SK-N-SH (cell line): ENCODE measurements at regions not wholly inside any gene's neighbourhood (a gene's known extent, or its start where the extent isn't known, plus 50 kb on each side); places are given as distances from the start of the nearest gene placed in this dataset.

Experiments
- CTCF ChIA-PET: fragments of 300-600, 350-600 bp; formaldehyde crosslinking; extraction: SDS; loops from one replicate; lab custom pipeline; 2021; lab: Yijun Ruan, JAX
- POLR2A ChIA-PET: fragments of 350-600 bp; sonication (Branson Sonifier 250); formaldehyde crosslinking; extraction: SDS; loops from one replicate; lab custom pipeline; 2020; ENCODE audit warnings: antibody characterized with exemption, inconsistent platforms; lab: Yijun Ruan, JAX
- DNase-seq: peaks from one replicate; pipeline ENCODE4 v3.0.0; 2012
- H2AFZ ChIP-seq: fragments of 200-600 bp; sonication (generic); 2 replicates; pipeline ENCODE4 v1.8.1; 2016; ENCODE audit warnings: antibody characterized with exemption, mild to moderate bottlenecking, low read depth
- H3F3A ChIP-seq: fragments of 200-600 bp; sonication (generic); replicated peaks from 2 replicates; pipeline ENCODE3; 2016; ENCODE audit warnings: antibody characterized with exemption, mild to moderate bottlenecking; ENCODE audit not compliant: insufficient read depth
- H3K27ac ChIP-seq, 2 experiments: fragments of 200-500 bp in 1 of 2; fragments of 200-600 bp in 1 of 2; sonication (Bioruptor generic) in 1 of 2; sonication (generic), shearing (Covaris generic) in 1 of 2; 2 replicates each; pipeline versions ENCODE4 v1.5.1 to v1.6.1; 2014 to 2016; ENCODE audit warnings: low read depth in 2 of 2, inconsistent platforms in 1 of 2, low read length in 1 of 2, mild to moderate bottlenecking in 1 of 2, mixed read lengths in 1 of 2
- H3K27me3 ChIP-seq: fragments of 200-600 bp; sonication (generic), shearing (Covaris generic); 2 replicates; pipeline ENCODE4 v1.6.1; 2016; ENCODE audit warnings: mixed run types; ENCODE audit not compliant: insufficient read depth
- H3K36me3 ChIP-seq, 2 experiments: fragments of 200-500 bp in 1 of 2; fragments of 200-600 bp in 1 of 2; sonication (Bioruptor generic) in 1 of 2; sonication (generic) in 1 of 2; replicated peaks in 1 of 2; 2 replicates each; pipeline versions ENCODE3 to v1.5.1; 2014 to 2016; ENCODE audit warnings: low read length in 1 of 2, mild to moderate bottlenecking in 1 of 2; ENCODE audit not compliant: insufficient read depth in 2 of 2, control insufficient read depth in 1 of 2
- H3K4me1 ChIP-seq, 2 experiments: fragments of 200-500 bp in 1 of 2; fragments of 200-600 bp in 1 of 2; sonication (Bioruptor generic) in 1 of 2; sonication (generic), shearing (Covaris generic) in 1 of 2; 2 replicates each; pipeline versions ENCODE4 v1.5.1 to v1.6.1; 2014 to 2016; ENCODE audit warnings: low read depth in 1 of 2, low read length in 1 of 2, mixed run types in 1 of 2; ENCODE audit not compliant: insufficient read depth in 2 of 2, control insufficient read depth in 1 of 2
- H3K4me2 ChIP-seq: fragments of 200-600 bp; sonication (generic), shearing (Covaris generic); 2 replicates; pipeline ENCODE4 v1.6.1; 2017; ENCODE audit warnings: mixed run types
- H3K4me3 ChIP-seq, 2 experiments: fragments of 200-500 bp in 1 of 2; fragments of 200-600 bp in 1 of 2; sonication (Bioruptor generic) in 1 of 2; sonication (generic), shearing (Covaris generic) in 1 of 2; 2 replicates each; pipeline versions ENCODE4 v1.5.1 to v1.8.1; 2014 to 2016; ENCODE audit warnings: low read depth in 2 of 2, inconsistent platforms in 1 of 2, low read length in 1 of 2, mild to moderate bottlenecking in 1 of 2, mixed read lengths in 1 of 2, moderate library complexity in 1 of 2
- H3K79me2 ChIP-seq: fragments of 200-600 bp; sonication (generic); 2 replicates; pipeline ENCODE4 v1.8.1; 2017; ENCODE audit warnings: mild to moderate bottlenecking; ENCODE audit not compliant: insufficient read depth
- H3K9ac ChIP-seq: fragments of 200-600 bp; sonication (generic); 2 replicates; pipeline ENCODE4 v1.6.1; 2017; ENCODE audit warnings: mixed run types
- H3K9me2 ChIP-seq: fragments of 200-600 bp; sonication (generic); 2 replicates; pipeline ENCODE4 v1.6.1; 2017; ENCODE audit warnings: mixed run types
- H3K9me3 ChIP-seq: fragments of 200-600 bp; sonication (generic); 2 replicates; pipeline ENCODE4 v1.6.1; 2017; ENCODE audit warnings: mixed run types, mild to moderate bottlenecking, moderate library complexity
- H4K20me1 ChIP-seq: fragments of 200-600 bp; sonication (generic); 2 replicates; pipeline ENCODE4 v1.6.1; 2017; ENCODE audit warnings: mild to moderate bottlenecking, mixed run types; ENCODE audit not compliant: insufficient read depth
- CTCF ChIP-seq: fragments of 200-600 bp; sonication (generic); IDR thresholded peaks from 2 replicates; pipeline ENCODE4 v1.6.1; 2017; ENCODE audit warnings: antibody characterized with exemption, mild to moderate bottlenecking, moderate library complexity
- EP300 ChIP-seq, 2 experiments: IDR thresholded peaks; 2 replicates each; pipeline versions ENCODE4 v1.4.0 to v1.6.1; 2012; ENCODE audit warnings: borderline replicate concordance in 1 of 2, low read depth in 1 of 2, low read length in 1 of 2
- EZH2phosphoT487 ChIP-seq: fragments of 200-600 bp; sonication (generic); IDR thresholded peaks from 2 replicates; pipeline ENCODE4 v1.6.1; 2017; ENCODE audit warnings: low read depth, mixed run types, mild to moderate bottlenecking, antibody characterized with exemption, moderate library complexity, borderline replicate concordance
- GATA2 ChIP-seq: sonication (generic); formaldehyde crosslinking; IDR thresholded peaks from 2 replicates; pipeline ENCODE4 v1.5.0; 2020; ENCODE audit warnings: mild to moderate bottlenecking, missing genetic modification reagents
- NFIC ChIP-seq: IDR thresholded peaks from 2 replicates; pipeline ENCODE4 v1.4.0; 2012; ENCODE audit warnings: borderline replicate concordance
- PBX3 ChIP-seq: IDR thresholded peaks from 2 replicates; pipeline ENCODE4; 2012
- RAD21 ChIP-seq: IDR thresholded peaks from 2 replicates; pipeline ENCODE4 v1.6.1; 2012; ENCODE audit warnings: mild to moderate bottlenecking, low read length
- RCOR1 ChIP-seq: fragments of 150-350 bp; IDR thresholded peaks from 2 replicates; pipeline ENCODE4 v1.6.1; 2017; ENCODE audit warnings: antibody characterized with exemption, low read length
- SMC3 ChIP-seq: IDR thresholded peaks from 2 replicates; pipeline ENCODE4 v1.6.1; 2012; ENCODE audit warnings: low read depth, low read length, improper control_type of control experiment
- USF1 ChIP-seq: IDR thresholded peaks from 2 replicates; pipeline ENCODE4 v1.4.0; 2012; ENCODE audit warnings: low read depth, borderline replicate concordance
- ZBTB33 ChIP-seq: IDR thresholded peaks from 2 replicates; pipeline ENCODE4 v1.4.0; 2012; ENCODE audit warnings: low read depth, borderline replicate concordance
- WGBS: methylation state at CpG from one replicate; pipeline ENCODE4 v1.1.6; 2017; ENCODE audit warnings: low lambda C conversion rate; 5-methylcytosine and 5-hydroxymethylcytosine counted together

- TF ChIP-seq ZBTB33 (no peak), RAD21 (no peak), EZH2phosphoT487 (no peak), NFIC (no peak), SMC3 (no peak), GATA2 (no peak)
These were observed 257.8 kb downstream of the NUAK1 start (continued) for GRCh38 chr12:105880824-105881388.

- H3K4me3 ChIP-seq, result no peak overlapping the region
- DNase-seq, result peak; percentile 28
- POLR2A ChIA-PET, result no interaction called here
These were observed 256.4 kb downstream of the NUAK1 start for GRCh38 chr12:105882404-105882803.

GRCh38 chr12:105887131-105887530, 251.6 kb downstream of the NUAK1 start:
- H3K9me2 ChIP-seq, result no peaks in the 10 kb centered on the region
- 74% methylated on average over 3 of the region's 3 CpGs for WGBS
- H4K20me1 ChIP-seq, result no peaks in the 10 kb centered on the region
- H3K79me2 ChIP-seq, result no peaks in the 10 kb centered on the region
- CTCF ChIA-PET, result no interaction called here
- H3K4me3 ChIP-seq, result no peak overlapping the region
- H3K27me3 ChIP-seq, result no peaks in the 10 kb centered on the region
- DNase-seq, result no peak
- no peak overlapping the region for H2AFZ ChIP-seq
- no peak for TF ChIP-seq CTCF
- no peak for TF ChIP-seq EP300 (IDR thresholded peaks at IDR 0.05; ENCODE audit: borderline replicate concordance in 1 of 2, low read depth in 1 of 2, low read length in 1 of 2)
- no peak for TF ChIP-seq PBX3
- no peak for TF ChIP-seq RCOR1
- no peak for TF ChIP-seq EZH2phosphoT487
- TF ChIP-seq USF1, result no peak
- H3K9me3 ChIP-seq, result 0 out of 2 replicates have a peak, but pooled peaks cover 3% of the 10 kb centered on the region
- H3K27ac ChIP-seq, result no peak overlapping the region
- H3K9ac ChIP-seq, result no peak overlapping the region
- H3K4me2 ChIP-seq, result no peak overlapping the region
- peaks cover 0 to 4% of the 10 kb centered on the region in 2 experiments; a peak in 1 of 4 replicates for H3K4me1 ChIP-seq
- no peaks in the 10 kb centered on the region for H3K36me3 ChIP-seq
- no peaks in the 10 kb centered on the region for H3F3A ChIP-seq
- POLR2A ChIA-PET, result no interaction called here

More at GRCh38 chr12:105882404-105882803, 256.4 kb downstream of the NUAK1 start:
- Histone ChIP-seq H3K79me2 (no peaks in the 10 kb centered on the region), H3F3A (no peaks in the 10 kb centered on the region), H4K20me1 (no peaks in the 10 kb centered on the region), H3K27ac (no peak overlapping the region), H3K27me3 (no peaks in the 10 kb centered on the region), H3K9me2 (no peaks in the 10 kb centered on the region)
- 11% methylated on average over 1 of the region's 1 CpG for WGBS
- CTCF ChIA-PET, result interaction anchor here (0.8 to 1.4 kb wide), 3 partner anchors 8 to 32 kb away, joined by 3 read pairs; no protein-coding TSS in a partner anchor
- TF ChIP-seq PBX3, result no peak
- TF ChIP-seq RCOR1, result peak; percentile 51; the same call in 1 of the 2 replicates
- TF ChIP-seq, all 33 proteins: peak for 1
- no peak overlapping the region for H2AFZ ChIP-seq
- no peak overlapping the region for H3K4me2 ChIP-seq
- no peaks in the 10 kb centered on the region for H3K36me3 ChIP-seq
- H3K4me1 ChIP-seq, result peaks cover 0 to 4% of the 10 kb centered on the region in 2 experiments; a peak in 1 of 4 replicates
- no peak overlapping the region for H3K9ac ChIP-seq
- 0 out of 2 replicates have a peak, but pooled peaks cover 3% of the 10 kb centered on the region for H3K9me3 ChIP-seq
